Tongue (tissue), 1 donor: ENCODE measurements at regions not wholly inside any gene's neighbourhood (a gene's known extent, or its start where the extent isn't known, plus 50 kb on each side); places are given as distances from the start of the nearest gene placed in this dataset.
"Not testable (repeated sequence)": the region's sequence is repeated elsewhere in the genome, so short reads cannot be mapped to it uniquely, and the experiment has no call there.

Source experiments
- DNase-seq: peaks from one replicate; pipeline ENCODE4 v3.0.0-alpha.2; 2015

DNA sequence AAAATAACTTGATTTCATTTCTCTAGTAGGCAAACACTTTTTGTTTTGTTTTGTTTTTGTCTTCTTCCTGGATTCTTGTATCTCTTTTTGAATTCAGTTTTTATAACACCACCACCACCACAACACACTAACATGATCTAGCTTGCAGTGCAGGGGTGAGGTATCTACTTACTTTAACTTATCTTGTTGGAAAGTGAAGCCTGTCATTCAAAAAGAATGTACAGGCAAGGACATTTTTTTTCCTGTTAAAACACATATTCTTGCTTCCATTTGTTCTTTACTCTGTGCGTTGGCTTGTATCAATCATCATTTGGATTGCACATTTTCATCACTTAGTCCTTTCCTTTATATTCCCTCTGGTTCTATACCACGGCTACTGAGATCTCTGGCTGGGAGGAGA, 824.2 kb downstream of the PLCL1 start:
- no peak for DNase-seq

DNA sequence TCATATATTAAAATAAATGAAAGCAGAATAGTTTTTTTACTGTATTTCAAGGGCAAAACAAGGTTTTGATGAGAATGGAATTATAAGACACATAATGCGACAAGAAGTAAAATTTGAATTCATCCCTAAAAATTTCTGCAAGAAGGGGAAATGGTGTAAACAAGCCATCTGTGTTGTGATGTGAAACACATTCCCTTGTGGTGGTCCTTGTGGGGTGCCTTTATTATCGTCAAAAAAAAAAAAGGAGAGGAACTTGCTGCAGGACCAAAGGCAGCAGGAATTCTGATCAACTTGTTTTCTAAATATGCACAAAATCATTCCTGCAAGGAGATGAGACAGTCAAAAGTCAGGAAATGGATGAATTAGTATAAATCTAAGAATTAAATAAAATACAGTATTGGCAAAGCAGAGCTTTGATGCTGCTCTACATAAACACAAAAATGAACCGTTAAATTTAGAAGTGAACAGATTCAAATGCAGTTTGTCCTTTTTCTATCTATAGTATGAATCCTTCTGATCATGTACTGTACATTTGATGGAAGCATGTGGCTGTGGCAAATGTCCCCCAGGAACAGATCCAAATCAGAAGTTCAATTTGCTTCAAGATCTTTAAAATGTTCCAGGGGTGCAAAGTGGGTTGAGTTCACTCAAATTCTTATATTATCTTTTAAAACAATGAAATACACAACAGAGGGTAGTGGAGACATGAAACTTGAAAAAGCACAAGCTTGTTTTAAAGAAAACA, 818.8 kb downstream of the PLCL1 start:
- DNase-seq: no peak

DNA sequence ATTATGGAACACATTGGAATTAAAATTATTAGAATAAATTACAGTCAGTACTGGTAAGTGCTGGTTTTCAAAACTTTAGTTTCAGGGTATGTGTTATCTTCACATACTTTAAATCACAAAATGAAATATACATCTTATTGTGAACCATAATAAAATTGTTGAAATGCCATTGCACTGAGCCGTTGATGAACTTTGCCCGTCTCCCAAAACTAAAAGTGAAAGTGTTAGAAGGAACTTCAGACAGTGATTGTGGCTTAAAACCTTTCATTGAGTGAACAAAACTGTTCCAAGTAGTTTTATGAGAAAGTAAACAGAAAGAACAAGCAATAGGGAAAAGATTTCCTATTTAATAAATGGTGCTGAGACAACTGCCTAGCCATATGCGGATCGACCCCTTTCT, 811.6 kb downstream of the PLCL1 start:
- DNase-seq: no peak

DNA sequence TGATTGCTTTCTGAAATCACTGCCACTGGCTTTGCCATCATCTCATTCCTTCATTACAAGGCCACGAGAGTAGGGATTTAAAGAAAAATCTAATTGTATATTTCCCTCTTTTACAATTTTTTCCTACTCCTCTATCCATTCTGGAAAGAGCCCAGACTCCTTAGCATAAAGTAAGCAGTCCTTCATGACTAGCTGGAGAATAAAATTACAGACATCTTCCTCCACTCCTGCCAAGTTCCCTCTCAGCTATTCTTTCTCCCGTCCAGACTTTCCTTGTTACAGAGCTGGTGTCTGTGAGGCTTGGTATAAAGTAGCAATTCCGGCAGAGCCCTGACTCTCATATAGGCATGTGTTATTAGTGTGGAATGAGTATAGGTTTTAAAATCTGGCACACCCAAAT, 806.8 kb downstream of the PLCL1 start:
- peak; percentile 40 for DNase-seq

DNA sequence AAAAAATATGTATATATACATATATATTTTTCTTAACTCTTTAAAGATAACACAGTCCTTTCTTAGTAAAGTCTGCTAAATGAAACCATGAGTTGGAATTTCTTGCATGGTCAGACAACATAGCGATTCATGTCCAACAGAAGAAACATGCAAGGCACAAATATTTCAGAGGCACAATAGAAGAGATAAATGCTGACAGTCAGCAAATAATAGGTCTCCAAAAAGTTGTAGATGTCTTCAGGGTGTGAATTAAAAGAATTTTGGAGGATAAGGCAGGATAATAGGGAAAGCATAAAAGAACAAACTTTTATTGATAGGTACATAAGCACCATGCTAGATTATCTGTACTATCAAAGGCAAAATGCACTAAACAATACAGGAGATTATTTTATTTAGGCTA, 800.2 kb downstream of the PLCL1 start:
- no peak for DNase-seq

DNA sequence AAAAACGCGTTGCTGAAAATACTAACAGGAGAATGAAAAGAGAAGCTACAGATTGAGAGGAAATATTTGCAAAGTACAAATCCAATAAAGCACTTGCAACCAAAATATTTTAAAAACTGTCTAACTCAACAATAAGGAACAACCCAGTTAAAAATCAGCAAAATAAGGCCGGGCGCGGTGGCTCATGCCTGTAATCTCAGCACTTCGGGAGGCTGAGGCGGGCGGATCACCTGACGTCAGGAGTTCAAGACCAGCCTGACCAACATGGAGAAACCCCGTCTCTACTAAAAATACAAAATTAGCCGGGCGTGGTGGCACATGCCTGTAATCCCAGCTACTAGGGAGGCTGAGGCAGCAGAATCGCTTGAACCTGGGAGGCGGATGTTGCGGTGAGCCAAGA, 798.6 kb downstream of the PLCL1 start:
- DNase-seq: not testable (repeated sequence)

DNA sequence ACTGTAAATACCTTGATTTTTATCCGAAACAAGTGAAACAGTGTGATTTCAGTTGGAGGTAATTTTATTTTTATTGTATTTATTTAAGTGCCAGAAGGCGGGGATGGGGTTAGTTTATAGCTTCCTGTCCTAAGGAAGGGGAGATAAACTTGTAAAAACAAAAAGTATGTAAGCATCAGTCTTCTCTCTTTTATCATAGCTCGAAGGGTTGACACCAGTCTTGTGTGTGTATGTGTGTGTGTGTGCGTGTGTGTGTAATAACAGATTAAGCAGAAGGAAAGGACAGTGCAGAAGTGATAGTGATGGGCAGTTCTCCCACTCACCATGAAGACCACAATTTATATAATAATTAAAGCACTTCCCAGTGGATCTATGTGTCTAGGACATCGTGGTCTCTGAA, 793.3 kb downstream of the PLCL1 start:
- DNase-seq: no peak

DNA sequence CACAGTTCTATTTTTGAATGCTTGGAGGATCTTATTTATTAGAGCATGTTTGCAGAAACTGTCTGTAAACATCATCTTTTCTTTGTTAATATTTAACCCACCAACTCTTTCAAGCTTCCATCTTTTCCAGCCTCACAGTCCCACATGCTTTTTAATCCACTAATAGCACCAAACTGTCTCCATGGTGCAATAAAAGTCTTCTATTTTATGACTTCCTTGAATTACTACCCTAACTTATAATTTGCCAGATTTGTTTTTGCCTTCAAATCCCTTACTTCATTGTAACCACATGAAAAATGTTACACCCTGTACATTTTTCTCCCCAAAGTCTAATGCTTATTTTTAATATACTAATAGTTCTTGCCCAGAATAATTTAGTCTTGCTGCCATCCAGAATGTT, 792.6 kb downstream of the PLCL1 start:
- DNase-seq: no peak

DNA sequence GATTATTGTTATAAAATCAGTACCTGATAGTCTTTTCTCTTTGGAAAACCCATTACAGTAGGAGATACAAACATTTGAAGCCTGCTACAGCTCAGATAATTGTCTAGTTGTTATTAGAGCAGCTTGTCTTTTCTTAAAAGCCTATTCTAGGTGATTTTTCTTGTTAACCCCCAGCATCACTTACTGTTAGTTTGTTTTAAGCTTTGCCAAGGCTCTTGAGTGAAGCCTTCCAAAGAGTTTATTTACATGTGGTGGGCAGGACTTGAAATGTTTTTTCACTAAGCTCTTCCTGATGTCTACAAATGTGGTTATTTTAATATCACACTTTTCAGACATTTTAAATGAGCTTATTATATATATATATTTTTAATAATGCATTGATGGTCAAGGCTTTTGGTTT, 791.3 kb downstream of the PLCL1 start:
- no peak for DNase-seq

DNA sequence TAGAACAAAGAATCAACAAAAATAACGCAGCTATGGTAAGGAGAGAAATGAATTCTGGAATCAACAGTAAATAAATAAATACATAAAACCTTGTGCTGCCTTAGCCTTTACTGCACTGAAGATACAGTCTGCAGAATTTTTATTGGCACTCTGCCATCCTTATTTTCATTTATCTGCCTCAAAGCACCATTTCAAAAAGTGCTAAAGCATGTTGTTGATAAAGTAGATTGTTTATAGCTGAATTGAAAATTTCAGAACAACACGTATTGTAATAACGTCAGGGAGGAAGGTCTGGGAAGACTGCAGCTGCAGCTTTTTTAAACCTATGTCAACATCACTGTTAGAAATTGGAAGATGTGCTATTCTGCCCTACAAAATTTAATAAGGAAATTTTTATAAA, 787.2 kb downstream of the PLCL1 start:
- no peak for DNase-seq

DNA sequence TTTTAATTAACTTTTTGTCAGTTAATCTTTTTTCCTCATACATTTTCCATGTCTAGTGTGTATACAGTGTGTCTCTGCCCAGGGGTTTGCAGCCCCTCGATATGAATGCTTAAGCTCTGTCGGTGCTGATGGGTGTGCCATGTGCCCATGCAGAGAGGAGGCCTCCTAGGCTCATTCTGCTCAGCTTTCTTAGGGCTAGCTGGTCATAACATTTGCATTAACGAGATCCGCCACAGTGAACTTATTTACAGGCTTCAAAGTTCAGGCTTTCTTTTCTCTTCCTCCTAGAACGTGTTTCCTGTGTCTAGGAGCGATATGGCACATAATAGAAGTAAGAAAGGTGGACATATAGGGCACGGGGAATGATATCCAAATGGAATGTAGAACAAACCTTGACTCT, 783.3 kb downstream of the PLCL1 start:
- no peak for DNase-seq

DNA sequence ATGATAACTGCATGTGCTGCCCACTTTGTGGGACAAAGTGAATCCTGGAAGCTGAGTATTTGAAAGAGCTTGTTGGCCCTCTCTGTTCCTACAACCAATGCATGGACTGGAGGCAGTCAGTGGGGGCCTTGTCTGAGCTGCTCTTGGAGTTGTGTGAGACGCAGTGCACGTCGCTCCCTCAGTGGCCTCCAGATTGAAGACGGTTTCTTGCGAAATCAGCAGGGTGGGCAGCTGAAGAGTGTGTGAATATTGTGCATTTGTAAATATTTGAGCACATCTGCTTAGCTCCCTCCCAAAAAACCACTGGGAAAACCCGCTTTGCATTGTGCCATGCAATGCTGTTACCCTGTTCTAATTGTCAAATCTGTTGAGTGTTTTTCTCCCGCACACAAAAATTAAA, 782.8 kb downstream of the PLCL1 start:
- DNase-seq: no peak

DNA sequence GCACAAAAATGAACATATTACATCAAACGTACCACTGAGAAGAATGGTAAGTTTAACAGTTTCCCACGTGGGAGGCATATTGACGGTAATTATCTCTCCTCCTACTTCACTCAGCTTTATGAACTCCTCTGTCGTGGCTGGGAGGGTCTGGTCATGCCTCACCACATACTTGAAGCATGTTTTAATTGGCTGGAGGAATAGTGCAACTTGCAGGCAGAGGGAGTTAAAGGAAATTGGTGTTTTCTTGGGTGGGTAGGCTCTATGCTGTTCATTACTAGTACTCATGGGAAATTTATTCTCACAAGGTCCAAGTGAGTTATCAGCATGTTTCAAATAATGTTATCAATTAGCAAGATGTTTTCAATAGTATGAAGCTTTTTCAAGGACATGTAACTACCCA, 767.0 kb downstream of the PLCL1 start:
- no peak for DNase-seq

DNA sequence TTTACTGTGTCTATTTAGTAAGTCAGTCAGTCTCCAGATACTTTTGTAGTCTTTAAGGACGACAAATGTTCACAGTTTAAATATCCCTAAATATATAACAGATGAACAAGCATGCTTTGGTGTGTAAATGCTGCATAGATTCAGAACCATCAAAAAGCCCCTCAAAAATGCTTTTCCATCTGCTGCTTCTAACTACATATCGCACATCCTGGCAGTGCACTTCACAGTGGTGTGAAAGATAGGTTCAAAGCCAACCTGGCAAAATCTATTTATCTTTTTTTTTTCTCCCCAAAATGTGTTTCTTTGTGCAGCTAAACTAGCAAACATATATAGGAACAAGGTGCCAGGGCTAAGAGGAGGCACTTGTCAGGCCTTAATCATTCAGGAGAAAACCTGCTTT, 753.8 kb downstream of the PLCL1 start:
- DNase-seq: no peak

DNA sequence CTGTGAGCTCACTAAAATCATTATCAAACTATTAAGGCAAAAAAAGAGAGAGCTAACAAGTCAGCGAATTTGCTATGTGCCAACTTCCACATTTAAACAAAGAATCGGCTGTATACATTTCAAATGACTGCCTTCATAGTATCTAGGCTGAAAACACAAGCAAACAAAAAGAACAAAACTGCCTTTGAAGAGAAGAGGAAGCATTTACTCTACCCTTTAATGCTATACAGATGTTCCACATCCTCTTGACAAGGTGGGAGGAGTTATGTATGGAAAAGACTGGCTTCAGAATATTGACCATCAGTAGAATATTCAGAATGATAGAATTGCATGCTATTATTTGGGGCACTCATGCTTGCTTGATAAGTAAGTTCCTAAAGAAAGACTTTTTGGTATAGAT, 741.7 kb downstream of the PLCL1 start:
- peak; percentile 5 for DNase-seq

DNA sequence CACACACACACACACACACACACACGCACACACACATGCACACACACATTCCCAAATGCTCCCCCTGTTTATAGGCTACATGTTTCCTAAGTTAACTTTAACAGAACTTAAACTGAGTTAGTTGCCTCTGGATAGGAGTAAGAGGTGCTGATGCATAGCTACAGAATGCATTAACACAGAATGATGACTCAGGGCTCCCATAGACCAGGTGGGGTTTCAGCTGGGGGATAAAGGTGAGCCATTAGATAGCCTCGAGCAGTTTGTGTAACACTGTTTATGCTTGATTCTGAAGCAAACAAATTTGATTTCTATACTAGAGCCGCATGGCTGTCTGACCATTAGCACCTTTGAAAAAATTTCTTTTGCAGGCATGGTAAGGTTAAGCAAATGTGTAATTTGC, 741.0 kb downstream of the PLCL1 start:
- DNase-seq: no peak

DNA sequence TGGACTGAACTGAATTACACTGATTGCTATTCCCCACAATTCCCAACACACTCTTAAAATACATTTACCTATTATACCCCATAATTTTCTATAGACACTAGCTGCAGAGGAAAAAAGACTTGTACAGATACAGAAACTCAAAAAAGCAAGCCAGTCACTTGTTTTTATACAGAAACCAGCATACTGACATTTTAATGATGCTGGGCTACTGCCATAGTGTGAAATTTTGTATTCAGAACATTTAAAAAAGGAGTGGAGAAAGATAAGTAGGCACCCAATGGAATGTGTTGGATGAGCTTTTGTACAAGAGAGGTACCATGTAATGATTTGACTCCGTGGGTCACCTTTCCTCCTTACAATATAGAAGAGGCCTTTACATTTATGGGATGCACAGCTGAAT, 740.1 kb downstream of the PLCL1 start:
- no peak for DNase-seq

DNA sequence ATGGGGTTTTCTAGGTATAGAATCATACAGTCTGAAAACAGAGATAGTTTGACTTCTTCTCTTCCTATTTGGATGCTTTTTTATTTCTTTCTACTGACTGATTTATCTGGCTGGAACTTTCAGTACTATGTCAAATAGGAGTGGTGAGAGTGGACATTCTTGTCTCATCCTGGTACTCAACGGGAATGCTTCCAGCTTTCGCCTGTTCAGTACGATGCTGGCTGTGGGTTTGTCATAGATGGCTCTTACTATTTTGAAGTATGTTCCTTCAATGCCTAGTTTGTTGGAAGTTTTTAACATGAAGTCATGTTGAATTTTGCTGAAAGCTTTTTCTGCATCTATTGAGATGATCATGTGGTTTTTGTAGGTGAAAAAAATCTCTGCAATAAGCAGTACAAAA, 730.4 kb downstream of the PLCL1 start:
- no peak for DNase-seq

DNA sequence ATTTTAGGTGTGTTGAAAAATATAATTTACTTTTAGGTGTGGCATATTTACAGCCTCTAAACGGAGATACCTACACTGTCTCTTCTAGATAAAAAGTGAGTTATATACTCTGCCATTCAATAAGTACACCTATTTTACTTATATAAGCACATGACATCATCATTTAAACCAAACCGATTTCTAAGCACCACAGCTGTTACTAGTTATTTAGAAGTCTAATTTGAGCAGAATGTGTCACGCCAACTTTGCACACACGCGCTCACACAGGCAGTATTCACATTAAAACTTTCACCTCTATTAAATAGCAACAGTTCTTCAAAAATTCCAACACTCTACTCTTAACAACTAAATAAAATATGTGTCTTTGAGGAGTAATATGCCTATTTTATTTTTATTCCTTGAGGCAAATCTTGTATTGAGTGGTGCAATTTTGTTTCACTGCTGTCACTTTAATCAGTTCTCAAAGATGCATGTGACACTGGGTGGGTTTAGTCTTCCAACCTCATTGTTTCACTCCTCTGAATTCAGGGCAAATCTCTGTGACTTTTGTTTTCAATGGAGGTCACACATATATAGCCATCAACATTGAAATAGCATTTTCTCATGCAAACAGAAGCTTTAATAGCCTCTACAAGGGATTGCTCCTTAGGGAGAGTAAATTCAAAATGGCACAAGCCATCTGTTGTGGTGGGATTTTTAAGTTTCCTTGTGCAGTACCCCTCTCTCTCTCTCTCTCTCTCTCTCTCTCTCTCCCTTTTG, 721.0 kb downstream of the PLCL1 start:
- DNase-seq: peak; percentile 46

DNA sequence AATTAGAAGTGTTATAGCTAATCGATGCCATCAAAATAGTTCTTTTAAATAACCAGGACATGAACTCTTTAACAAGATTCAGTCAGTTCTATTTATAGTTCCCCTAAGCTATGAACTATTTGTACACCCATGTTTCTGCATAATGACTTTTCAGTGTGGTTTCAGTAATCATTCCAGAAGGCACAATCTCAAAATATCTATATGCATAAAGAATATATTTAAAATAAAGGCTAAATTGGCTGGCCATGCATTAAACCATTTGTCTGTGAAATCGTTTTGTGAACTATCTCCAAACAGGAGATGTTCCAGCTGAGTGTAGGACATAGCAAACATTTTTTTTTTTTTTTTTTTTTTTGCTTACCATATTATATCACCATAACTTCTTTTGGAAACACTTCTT, 719.3 kb downstream of the PLCL1 start:
- peak; percentile 22 for DNase-seq

DNA sequence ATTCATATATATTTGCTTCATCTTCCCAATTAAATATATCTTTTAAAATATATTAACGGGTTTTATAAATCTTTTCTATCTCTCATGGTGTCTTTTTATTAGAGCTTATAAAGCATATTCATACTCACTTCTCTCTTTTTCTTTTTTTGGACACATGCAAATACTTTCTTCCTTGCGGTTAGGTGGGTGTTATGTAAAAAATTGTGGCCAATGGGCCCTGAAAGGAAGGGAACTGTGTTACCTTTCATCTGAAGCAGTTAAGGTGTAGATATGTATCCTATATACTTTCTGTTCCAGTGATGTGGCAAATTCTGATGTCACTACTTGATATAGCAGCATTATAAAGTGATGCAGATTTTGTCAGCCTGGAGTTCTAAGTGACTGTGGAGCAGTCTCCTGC, 714.5 kb downstream of the PLCL1 start:
- DNase-seq: no peak

DNA sequence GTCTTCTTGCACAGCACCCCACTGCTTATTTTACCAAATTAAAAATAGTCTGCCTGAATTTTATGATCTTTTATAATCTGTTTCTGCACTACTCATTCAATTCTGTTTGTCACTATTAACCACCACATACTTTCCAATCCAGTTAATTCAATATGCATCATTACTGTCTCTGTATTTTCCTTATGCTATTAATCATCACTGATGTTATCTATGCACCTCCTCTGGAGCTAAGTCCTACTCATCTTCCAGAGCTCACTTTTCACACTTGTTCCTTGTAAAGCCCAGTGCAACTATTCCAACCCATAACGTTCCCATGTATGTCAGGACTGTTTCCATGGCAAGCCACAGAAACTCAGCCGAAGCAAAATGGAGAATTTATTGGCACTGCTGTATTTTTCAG, 713.6 kb downstream of the PLCL1 start:
- DNase-seq: no peak

DNA sequence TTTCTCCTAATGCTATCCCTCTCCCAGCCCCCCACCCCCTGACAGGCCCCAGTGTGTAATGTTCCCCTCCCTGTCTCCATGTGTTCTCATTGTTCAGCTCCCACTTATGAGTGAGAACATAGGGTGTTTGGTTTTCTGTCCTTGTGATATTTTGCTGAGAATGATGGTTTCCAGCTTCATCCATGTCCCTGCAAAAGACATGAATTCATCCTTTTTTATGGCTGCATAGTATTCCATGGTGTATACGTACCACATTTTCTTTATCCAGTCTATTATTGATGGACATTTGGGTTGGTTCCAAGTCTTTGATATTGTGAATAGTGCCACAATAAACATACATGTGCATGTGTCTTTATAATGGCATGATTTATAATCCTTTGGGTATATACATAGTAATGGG, 704.2 kb downstream of the PLCL1 start:
- not testable (repeated sequence) for DNase-seq

DNA sequence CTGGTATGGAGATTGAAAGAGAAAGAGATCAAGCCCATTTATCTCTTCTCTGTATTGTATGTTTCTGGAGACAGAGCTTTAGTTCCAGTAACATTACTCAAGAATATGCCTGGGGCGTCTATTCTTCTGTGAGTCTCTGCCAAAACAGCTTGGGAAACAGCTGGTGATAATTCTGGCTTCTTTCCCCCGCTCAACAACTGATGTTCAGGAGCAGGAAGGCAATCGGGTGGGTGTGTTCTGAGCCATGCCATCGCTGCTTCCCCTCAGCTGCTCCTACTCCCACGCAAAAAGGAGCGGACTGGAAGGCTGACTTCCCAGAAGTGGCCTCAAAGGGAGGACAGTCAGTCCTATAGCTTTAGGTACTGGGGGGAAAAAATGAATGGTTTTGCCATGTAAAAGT, 695.1 kb downstream of the PLCL1 start:
- DNase-seq: peak; percentile 95
